ENCODE measurements at regions not wholly inside any gene's neighbourhood (a gene's known extent, or its start where the extent isn't known, plus 50 kb on each side); places are given as distances from the start of the nearest gene placed in this dataset.

DNA sequence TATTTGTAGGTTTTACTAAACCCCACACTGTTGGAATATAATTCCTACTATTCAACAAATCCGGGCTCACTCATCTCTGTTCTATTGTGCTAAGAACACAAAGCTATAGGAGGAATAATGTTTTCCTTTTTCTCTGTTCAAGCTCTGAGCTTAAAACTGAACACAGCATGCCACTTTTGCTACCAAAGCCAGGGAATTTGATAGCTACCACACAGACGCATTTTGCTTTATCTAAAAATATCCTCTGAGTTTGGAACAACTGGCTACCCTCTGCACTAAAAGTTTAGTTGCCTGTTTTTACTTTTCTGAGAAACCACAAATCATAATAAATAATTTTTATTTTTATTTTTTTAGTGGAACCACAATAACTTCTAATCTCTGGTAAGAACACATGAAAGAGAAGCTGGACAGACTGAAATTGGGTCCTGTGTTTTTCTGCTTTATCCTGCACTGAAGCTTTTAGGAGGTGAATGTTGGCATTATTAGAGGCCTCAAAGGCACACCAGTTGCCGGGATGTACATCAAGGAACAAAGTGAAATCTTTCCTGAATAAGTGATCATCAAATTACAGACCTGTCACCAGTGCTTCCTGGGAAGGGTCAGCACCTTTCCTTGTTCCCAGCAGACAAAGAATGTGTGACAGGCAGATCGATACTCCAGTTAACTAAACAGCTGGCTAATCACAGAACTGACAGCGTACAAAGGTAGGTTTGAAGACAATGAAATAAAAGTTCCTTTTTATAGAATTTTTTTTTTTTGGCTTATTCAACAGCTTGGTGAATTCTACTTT is 523.2 kb upstream of the TENM4 start:
- DNase-seq = no peak

DNA sequence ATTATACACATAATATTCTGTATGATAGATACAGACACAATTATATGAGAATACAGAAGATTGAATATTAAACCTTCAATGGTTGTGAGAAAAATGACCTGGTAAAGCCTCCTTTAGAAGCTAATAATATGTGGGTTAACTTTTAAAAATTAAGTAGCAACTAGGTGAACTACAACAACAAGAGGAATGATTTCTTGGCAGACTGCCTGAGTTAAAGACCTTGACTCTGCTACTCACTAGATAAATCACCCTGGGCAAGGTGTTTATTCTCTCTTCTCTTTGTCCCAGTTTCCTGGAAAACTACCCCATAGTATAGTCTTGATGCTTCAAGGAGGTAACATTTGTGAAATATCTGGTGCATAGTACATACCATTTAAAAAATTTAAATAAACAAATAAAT is 519.6 kb upstream of the TENM4 start:
- DNase-seq = no peak

DNA sequence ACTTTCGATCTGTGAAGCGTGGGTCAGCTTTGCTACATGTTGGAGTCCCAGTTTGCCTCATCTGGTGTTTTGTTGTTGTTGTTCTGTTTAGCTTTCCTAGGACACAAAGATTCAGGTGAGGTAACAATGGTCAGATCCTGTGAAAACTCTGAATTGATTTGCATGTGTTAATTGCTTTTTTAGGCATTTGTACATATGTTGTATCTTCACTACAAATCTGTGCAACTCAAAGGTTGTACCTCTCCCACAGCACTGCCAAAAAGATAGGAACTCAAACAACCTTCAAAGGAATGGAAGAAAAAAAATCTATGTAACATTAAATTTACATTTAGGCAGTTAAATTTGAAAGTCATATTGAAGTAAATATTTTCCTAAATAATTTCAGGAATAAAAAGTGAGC is 518.5 kb upstream of the TENM4 start:
- DNase-seq = no peak

DNA sequence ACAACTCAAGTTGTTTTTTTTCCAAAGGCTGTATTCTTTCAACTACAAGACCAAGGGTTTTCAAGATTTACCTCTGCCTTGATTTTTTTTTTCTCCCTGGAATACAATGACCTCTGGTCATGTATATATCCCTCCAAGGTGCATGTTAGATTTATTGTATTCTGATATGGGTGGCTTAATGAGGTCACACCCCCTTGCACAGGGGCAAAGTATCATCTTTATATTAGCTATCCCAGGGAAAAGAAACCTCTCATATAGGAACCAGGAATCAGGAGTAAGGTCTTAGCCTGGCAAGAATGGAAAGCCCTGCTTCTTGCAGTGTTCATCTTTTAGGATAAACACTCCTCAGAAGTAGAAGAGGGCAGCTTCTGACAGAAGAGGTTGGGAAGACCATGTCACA is 516.9 kb upstream of the TENM4 start:
- DNase-seq = no peak

DNA sequence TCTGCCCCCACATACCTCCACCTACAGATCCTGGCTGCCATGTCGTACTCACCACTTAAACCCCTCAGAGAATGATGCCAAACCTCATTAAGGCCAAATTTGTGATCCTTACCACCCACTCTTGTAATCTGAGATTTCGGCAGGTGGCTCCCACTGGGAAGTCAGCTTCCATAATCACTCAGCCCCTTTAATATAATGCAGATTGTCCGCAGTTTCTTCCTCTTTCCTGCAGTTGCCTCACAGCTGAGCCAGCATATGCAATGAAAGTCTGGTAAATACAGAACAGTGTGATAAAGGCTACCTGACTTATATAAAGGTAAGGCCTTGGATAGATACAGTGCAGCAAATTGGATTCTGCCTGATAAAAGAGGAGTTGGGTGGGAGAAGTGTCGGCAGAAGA is 515.2 kb upstream of the TENM4 start:
- DNase-seq = no peak

DNA sequence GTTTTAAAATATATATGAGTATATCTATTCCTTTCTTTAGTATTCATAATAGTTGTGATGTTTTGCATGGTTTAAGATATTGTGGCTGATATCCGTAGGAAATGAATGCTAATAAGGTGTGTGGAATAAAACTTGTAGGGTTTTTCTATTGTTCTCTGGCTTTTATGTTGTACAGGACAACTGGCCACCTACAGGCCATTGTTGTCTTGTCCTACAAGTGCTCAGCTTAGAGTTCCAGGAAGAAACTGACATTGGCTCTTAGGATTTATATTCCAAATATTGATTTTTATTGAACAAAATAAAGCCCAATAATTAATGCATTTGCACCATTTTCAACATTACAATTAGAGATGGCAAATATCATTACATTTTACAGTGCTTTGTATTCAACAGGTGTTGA is 512.8 kb upstream of the TENM4 start:
- no peak for DNase-seq

DNA sequence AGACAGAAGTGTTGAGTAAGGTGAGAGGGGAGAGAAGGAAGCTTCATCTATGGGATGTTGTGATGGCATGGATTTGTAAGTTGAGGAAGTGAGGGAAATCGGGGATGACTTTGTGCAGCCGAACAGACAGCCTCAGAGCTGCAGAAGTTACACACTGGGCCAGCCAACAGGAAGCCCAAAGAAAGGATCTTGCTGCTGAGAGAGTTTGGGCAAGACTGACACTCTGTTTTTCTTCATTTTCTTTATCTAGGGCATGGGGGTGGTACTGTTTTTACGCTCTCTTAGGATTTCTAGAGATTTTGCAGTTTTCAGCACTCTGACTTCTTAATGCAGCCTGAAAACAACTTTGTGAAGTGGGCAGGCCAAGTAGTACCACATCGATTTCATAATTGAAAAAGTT is 509.9 kb upstream of the TENM4 start:
- no peak for DNase-seq

DNA sequence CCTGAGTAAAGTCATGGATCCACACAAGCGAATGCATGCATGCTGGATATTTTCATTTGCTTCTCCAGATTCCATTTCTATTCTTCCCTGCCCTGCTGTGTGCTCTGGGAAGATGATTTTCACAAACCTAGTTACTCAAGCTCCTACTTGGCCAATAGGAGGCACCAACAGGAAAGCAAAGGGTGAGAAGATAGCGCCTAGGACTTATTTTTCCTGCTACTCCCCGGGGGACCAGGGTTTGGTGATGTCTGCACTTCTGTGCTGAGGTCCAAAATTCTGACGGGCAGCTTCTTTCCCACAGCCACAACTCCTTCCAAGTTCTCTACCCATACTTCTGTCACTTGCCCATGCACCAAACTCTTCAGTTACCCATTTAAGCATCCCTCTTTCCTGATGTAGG is 509.3 kb upstream of the TENM4 start:
- no peak for DNase-seq

DNA sequence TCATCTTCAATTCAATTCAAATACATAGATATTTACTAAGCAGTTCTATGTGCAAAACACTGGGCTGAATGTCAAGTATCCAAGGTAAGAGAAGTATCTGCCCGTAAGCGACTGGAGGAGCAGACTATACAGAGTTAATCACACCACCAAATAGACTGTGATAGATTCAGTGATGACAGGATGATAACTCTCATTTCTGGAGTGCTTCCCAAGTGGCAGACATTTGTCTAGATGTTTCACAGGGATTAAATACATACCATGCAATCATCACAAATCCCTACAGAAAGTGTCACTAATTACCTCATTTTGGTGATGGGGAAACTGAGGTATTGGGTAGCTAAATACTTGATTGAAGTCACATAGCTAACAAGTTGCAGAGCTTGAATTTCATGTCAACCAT is 508.7 kb upstream of the TENM4 start:
- DNase-seq = no peak

DNA sequence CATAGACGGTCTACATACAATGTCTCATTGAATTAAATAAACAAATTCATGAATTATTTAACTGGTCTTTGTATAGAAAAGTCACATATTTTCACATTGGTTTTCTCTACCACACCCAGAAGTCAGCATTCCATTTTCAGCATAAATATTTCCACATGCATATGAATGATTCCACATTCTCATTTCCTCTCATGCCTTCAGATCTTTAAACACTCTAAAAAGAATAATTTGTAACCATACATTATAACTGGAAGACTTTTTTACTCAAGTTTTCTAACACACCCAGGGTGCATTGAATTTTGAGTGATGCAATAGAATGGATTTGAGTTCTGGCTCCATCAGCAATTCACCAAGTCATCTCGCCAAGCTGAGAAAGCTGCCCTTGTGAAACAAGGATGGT is 501.8 kb upstream of the TENM4 start:
- DNase-seq = no peak

DNA sequence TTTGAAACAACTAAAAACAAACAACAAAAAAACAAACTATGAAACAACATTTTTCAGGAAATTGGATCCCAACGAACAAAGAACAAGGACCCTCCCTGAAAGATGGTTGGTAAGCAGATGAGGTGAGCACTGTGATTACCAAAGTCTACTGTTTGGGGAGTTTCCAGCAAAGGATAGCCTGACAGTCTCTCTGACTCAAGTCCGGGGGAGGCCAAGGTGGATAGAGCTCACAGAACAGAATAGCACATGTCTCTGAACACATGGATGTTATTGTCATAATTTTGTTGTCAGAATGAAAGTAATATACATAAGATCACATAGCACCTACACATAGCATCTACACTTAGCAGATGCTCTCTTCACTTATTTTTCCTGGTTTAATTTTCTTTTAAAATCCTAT is 501.3 kb upstream of the TENM4 start:
- no peak for DNase-seq

DNA sequence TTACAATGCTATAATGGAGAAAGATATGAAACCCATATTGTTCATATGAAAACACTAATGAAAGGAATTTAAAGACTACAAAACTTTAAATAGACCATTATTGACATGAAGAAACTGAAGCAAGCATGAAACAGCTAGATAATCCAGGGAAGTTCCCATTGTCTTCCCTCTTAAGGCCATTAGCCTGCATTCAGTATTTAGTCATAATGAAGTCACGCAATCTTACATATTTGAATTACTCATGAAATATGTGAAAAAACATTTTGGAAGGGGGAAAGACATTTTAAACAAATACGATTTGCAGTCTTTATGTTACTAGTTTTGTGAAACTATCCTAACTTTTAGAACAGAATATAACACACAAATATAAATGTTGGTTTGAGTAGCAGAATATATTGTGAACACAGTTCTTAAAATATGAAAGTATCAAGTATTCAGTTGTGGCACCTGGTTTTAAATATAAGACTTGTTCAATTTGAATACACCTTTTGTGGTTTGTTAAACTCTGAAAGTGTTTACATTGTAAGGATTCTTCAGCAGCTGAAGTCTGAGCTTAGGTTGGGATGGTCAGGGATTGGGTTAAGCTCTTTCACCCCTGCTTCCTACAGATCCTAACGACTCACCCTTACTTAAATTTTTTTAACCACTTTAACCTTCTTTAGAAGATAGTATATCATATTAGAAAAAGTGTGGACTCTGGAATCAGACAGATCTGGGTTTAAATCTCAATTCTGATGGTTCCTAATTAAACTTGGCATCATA is 500.3 kb upstream of the TENM4 start:
- no peak for DNase-seq

DNA sequence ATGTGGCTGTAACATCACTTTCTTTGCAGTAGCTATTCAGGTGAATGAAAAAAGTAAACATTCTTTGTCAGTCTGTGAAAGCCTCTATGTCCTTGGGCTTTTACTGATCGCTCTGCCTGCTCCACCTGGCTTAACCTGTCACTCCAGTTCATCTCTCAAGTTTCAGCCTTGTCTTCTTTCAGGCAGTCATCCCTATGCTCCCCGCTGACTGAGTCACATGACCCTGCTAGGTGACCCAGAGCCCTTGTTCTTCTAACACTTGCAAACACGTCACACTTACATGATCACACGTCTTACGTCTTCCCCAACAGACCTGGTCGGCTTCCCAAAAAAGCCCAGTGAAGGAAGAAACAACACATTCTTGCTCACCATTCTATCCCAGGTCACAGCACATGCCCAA is 499.3 kb upstream of the TENM4 start:
- DNase-seq = no peak

DNA sequence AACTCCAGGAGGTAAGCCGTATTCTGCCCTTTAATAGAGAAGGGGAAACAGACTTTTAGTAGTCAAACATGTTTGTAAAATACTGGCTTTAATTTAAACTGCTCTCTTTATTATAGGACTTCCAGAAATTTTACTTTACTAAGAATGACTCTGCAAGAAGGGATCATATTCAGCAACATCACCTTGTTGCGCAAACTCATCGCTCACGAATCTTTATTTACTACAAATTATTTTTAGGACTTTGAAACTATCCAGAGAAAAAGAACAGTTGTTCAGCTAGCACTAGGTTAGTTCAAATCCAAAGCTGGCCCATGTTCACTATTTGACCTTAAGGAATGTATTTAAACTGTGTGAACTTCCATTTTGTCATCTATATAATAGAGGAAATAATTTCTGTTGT is 498.3 kb upstream of the TENM4 start:
- DNase-seq = no peak

DNA sequence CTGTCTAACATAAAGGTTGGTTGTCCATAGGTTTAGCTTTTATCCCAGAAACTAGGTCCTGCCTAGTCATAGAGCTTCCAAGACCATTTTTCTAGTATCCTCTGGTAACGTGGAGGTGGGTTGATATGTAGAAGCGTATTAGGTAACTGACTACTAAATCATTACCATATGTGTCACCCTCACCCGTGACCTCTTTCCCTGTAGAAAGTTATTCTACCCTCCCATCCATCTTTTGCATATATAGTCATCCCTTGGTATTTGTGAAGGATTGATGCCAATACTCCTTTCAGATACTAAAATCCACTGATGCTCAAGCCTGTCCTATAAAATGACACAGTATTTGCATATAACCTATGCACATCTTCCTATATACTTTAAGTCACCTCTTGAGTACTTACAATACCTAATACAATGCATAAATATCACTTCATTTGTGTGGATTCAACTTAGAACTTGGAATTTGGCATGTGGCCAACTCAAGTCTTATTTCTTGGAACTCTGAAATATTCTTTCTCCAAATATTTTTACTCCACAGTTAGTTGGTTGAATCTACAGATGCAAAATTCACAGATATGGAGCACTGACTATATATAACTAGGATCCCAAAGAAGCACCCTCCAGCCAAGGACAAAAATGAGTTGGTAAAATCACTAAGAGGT is 497.0 kb upstream of the TENM4 start:
- DNase-seq = no peak

DNA sequence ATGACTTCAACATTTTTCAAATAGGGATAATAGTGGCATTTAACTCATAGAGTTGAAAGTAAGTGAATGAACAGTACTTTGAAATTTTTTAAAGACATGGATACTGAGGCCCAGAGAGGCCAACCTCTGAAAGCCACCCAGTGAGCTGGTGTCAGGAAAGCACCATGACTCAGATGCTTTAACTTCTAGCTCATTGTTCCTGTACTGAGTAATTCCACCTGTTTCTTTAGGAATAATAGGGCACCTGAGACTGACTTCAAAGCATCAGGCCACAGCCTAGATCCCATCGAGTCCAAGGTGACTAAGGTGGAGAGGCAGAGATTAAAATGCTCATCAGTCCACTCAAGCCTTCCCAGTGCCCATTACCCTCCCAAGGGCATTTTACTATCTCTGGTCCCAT is 491.8 kb upstream of the TENM4 start:
- no peak for DNase-seq

DNA sequence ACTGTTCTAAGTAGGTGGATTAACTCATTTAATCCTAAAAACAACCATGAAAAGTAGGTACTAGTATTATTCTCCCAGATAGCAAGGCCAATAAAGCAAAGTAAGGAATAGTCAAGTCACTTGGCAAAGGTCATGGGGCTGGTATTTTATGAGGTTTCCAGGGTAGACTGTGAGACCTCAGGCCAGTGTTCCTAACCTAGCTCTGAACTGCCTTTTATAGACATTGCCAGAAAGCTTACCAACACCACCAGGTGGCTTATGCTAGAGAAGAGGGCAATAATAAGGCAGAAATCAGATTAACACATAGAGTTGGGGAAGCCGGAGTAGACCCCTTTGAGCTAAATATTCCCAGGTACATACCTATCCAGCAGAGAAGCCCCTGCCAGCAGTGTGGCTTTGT is 490.9 kb upstream of the TENM4 start:
- DNase-seq = no peak

DNA sequence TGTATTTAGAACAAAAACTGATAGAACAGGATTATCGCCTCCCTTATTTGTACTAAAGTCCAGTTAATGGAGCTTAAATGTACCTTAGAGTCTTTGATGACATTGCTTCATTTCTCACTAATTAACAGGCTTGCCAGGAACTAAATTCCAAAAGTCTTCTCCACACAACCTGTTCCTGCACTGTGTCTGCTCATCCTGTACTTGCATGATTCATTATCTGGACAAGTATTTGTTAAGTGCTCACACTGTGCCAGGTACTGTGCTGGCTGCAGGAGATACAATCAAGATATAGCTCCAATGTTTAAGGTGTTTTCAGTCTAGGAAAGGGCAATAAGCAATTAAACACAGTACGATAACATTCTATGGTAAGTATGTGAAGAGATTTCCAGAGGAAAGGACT is 485.9 kb upstream of the TENM4 start:
- DNase-seq = no peak

DNA sequence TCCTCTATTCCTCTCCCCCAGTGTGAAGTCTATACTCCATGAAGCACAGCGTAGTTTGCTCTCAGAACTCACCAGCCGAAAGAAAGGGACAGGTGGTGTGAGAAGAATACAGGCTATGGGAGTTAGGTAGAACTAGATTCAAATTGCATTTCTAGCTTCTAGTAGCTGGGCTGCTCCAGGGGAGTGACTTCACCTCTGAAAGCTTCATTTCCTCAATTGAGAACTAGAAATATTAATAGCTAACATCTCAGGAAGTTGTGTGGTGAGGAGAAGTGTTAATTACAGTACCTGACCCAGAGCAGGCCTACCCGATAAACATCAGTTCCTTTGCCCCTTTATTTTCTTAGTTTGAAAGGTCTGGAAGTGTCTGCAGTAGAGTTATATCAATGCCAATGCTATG is 484.7 kb upstream of the TENM4 start:
- no peak for DNase-seq

DNA sequence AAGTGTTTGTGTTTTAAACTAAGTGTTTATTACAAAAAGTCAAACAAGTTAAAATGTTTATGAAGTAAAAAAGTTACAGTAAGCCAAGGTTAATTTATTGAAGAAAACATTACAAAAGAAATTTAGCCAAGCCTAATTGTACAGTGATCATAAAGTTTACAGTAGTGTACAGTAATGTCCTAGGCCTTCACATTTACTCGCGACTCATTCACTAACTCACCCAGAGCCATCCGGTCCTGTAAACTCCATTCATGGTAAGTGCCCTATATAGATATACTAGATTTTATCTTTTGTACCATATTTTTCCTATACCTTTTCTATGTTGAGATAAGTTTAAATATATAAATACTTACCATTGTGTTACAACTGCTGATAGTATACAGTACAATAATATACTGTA is 481.8 kb upstream of the TENM4 start:
- DNase-seq = no peak

DNA sequence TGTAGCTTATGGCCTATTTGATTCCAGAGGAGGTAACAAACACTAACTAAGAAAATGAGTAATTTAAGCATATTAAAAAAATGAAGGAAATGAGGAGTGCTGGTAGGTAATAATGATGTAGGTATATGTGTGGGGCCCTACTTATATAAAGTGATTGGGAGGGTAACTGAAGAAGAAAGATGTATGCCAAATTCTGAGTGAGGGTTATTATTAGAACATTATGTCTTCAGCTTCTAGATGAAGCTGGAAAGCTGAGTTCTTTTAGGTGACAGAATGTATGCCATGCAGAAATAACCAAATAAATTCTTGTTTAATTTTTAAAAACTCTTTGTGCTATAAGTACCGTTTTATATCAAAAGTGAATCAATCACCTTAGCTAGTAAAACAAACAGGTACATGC is 479.6 kb upstream of the TENM4 start:
- no peak for DNase-seq

DNA sequence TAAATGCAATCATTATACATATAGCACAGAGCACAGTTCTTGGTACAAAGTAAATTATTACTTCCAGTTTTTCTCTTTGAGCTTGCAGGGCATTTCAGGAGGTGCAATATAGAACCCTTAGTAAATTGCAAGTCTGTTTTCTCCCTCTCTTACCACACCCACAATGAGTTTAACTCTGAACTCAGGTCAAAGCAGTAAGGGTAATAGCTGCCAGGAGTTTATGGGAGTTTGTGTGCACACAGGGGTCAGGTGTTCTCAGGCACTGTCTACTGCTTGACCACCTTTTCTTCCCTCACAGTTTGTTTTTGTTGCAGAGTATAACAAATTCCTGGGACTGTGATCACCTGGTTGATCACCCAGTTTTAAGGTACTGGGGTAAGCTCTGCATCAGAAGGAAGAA is 478.5 kb upstream of the TENM4 start:
- DNase-seq = no peak

DNA sequence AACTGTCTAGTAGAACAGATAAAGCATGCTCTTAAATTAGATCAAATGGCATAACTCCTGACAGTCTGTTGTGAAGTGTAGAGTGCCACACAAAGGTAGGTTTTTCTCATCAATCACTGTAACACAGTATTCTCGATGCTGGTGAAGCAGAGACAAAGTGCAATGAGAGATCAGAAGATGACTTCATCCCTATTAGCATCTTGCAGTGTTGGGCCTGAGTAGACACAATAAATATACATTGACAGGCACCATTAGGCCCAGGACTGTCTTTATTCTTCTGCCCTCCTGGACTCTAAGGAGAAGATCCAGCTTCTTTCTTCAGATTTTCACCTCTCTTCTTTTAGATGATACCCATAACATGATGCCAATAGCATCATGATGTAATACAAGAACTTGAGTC is 478.0 kb upstream of the TENM4 start:
- DNase-seq = no peak

DNA sequence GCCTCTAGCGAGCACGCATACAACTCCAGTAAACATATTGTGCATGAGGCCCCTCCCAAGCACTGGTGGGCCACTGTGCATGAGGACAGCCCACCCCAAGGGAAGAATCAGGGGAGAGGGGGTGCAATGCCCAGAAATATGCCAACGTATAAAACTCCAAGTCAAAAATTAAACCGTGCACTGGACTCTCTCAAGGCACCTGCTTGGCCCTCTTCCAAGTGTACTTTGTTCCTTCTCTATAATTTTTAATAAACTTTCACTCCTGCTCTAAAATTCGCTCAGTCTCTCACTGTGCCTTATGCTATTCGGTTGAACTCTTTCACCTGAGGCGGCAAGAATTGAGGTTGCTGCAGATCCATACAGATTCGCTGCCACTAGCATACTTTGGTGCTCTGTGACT is 465.3 kb upstream of the TENM4 start:
- no peak for DNase-seq
